OCI-LY3 (cell line): ENCODE measurements at regions not wholly inside any gene's neighbourhood (a gene's known extent, or its start where the extent isn't known, plus 50 kb on each side); places are given as distances from the start of the nearest gene placed in this dataset.

Experiments used
- CTCF ChIP-seq: fragments of 200-600, 300-600 bp; sonication (generic); IDR thresholded peaks from 2 replicates; pipeline ENCODE4 v1.5.1; 2014; ENCODE audit warnings: antibody characterized with exemption, low read length, low read depth
- EZH2phosphoT487 ChIP-seq: fragments of 200-600 bp; shearing (Covaris generic); IDR thresholded peaks from 2 replicates; pipeline ENCODE4 v1.6.1; 2018; ENCODE audit warnings: antibody characterized with exemption, mixed run types, low read depth

- TF ChIP-seq CTCF (no peak), EZH2phosphoT487 (no peak)
Observed at GRCh38 chr1:244241438-244241837, 190.4 kb downstream of the ZBTB18 start.
